ENCODE measurements at regions not wholly inside any gene's neighbourhood (a gene's known extent, or its start where the extent isn't known, plus 50 kb on each side); places are given as distances from the start of the nearest gene placed in this dataset.
"Not testable (repeated sequence)": the region's sequence is repeated elsewhere in the genome, so short reads cannot be mapped to it uniquely, and the experiment has no call there.

- no peak for DNase-seq (ENCODE audit: low spot score)
Measured at GRCh38 chr3:106348139-106348690, 479.4 kb upstream of the CBLB start.

- DNase-seq (ENCODE audit: low spot score): no peak
Measured at GRCh38 chr3:106349191-106349881, 480.5 kb upstream of the CBLB start.

- DNase-seq (ENCODE audit: low spot score): no peak
Measured at GRCh38 chr3:106355873-106356272, 487.1 kb upstream of the CBLB start.

GRCh38 chr3:106359692-106360091 lies 490.9 kb upstream of the CBLB start:
- no peak for DNase-seq (ENCODE audit: low spot score)

- not testable (repeated sequence) for DNase-seq (ENCODE audit: low spot score)
Measured at GRCh38 chr3:106360901-106361300, 492.1 kb upstream of the CBLB start.

- DNase-seq (ENCODE audit: low spot score): no peak
Measured at GRCh38 chr3:106364477-106364876, 495.7 kb upstream of the CBLB start.

- no peak for DNase-seq (ENCODE audit: low spot score)
Measured at GRCh38 chr3:106365061-106365691, 496.4 kb upstream of the CBLB start.

GRCh38 chr3:106366352-106366751 lies 497.5 kb upstream of the CBLB start:
- no peak for DNase-seq (ENCODE audit: low spot score)

- DNase-seq (ENCODE audit: low spot score): no peak
Measured at GRCh38 chr3:106367496-106367895, 498.7 kb upstream of the CBLB start.

GRCh38 chr3:106371221-106371970 lies 502.6 kb upstream of the CBLB start:
- DNase-seq (ENCODE audit: low spot score): no peak

- no peak for DNase-seq (ENCODE audit: low spot score)
Measured at GRCh38 chr3:106371971-106372805, 503.4 kb upstream of the CBLB start.

GRCh38 chr3:106372806-106373190 lies 504.0 kb upstream of the CBLB start:
- DNase-seq (ENCODE audit: low spot score): no peak

- DNase-seq (ENCODE audit: low spot score): no peak
Measured at GRCh38 chr3:106376016-106376570, 507.3 kb upstream of the CBLB start.

- no peak for DNase-seq (ENCODE audit: low spot score)
Measured at GRCh38 chr3:106379251-106379750, 510.5 kb upstream of the CBLB start.

GRCh38 chr3:106380232-106380631 lies 511.4 kb upstream of the CBLB start:
- no peak for DNase-seq (ENCODE audit: low spot score)

GRCh38 chr3:106381286-106381938 lies 512.6 kb upstream of the CBLB start:
- no peak for DNase-seq (ENCODE audit: low spot score)

- DNase-seq (ENCODE audit: low spot score): no peak
Measured at GRCh38 chr3:106381939-106382335, 513.1 kb upstream of the CBLB start.

- no peak for DNase-seq (ENCODE audit: low spot score)
Measured at GRCh38 chr3:106386050-106386449, 517.2 kb upstream of the CBLB start.

GRCh38 chr3:106392915-106393314 lies 524.1 kb upstream of the CBLB start:
- no peak for DNase-seq (ENCODE audit: low spot score)

GRCh38 chr3:106397006-106397405 lies 528.2 kb upstream of the CBLB start:
- no peak for DNase-seq (ENCODE audit: low spot score)
